Upper lobe of left lung (tissue), 4 donors: ENCODE measurements at regions not wholly inside any gene's neighbourhood (a gene's known extent, or its start where the extent isn't known, plus 50 kb on each side); places are given as distances from the start of the nearest gene placed in this dataset.

Experiments
- EP300 ChIP-seq, 4 donors: sonication (generic); formaldehyde crosslinking; IDR thresholded peaks; one replicate each; pipeline ENCODE4 v1.5.1; 2017; ENCODE audit warnings: antibody characterized with exemption in 4 of 4, control low read depth in 2 of 4
- POLR2A ChIP-seq, 4 donors: fragments of 450-650 bp; IDR thresholded peaks; one replicate each; pipeline ENCODE4 v1.5.1; 2016 to 2017; ENCODE audit warnings: antibody characterized with exemption in 4 of 4, mild to moderate bottlenecking in 2 of 4
- TF ChIP-seq, protein P1 (sequence below), 6 experiments: fragments of 450-650 bp in 4 of 6; fragments of 200-600 bp in 2 of 6; sonication (generic) in 2 of 6; IDR thresholded peaks; one replicate each; pipeline ENCODE4 v1.5.1; 2016 to 2019; ENCODE audit warnings: antibody characterized with exemption in 6 of 6

DNA sequence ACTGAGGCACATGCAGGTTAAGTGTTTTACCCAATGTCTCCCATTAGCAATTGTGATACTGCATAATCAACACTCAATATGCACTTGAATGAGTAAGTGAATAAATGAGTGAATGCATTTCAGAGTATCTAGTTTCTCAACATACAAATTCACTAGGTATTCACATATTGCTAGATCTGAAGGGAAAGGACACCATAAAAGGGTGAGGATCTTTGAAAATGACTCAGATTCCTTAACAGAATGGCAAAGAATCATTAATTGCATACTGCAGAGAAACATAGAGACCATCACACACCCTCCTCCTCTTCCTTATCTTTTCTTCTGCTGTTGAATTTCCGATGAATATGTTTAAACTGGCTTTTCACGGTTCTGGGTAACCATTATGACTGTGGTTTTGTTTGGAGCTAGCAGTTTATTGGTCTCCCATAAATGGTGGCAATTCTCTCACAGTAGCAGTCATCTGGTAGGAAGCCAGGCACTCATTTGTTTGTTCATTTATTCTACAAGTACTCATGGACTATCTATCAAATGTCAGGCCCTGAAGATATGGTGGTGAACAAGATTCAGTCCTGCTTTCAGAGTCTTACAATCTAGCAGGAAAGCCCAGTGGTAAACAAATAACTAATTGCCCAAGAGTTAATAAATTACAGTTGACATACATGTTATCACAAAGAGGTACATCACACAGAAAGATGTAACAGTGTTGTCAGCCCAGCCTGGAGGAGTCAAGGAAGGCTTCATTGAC lies 70.2 kb downstream of the LLPH start:
- TF ChIP-seq, protein P1, sequence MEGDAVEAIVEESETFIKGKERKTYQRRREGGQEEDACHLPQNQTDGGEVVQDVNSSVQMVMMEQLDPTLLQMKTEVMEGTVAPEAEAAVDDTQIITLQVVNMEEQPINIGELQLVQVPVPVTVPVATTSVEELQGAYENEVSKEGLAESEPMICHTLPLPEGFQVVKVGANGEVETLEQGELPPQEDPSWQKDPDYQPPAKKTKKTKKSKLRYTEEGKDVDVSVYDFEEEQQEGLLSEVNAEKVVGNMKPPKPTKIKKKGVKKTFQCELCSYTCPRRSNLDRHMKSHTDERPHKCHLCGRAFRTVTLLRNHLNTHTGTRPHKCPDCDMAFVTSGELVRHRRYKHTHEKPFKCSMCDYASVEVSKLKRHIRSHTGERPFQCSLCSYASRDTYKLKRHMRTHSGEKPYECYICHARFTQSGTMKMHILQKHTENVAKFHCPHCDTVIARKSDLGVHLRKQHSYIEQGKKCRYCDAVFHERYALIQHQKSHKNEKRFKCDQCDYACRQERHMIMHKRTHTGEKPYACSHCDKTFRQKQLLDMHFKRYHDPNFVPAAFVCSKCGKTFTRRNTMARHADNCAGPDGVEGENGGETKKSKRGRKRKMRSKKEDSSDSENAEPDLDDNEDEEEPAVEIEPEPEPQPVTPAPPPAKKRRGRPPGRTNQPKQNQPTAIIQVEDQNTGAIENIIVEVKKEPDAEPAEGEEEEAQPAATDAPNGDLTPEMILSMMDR (IDR thresholded peaks at IDR 0.05), result no peak
- TF ChIP-seq EP300 (IDR thresholded peaks at IDR 0.05) (no peak), POLR2A (IDR thresholded peaks at IDR 0.05) (no peak)
